PFSK-1 (cell line): ENCODE measurements at regions not wholly inside any gene's neighbourhood (a gene's known extent, or its start where the extent isn't known, plus 50 kb on each side); places are given as distances from the start of the nearest gene placed in this dataset.

Experiments used
- FOXP2 ChIP-seq: optimal IDR thresholded peaks from 2 replicates; pipeline ENCODE3; 2011; ENCODE audit warnings: borderline replicate concordance, control low read depth, inconsistent platforms; ENCODE audit not compliant: insufficient read depth; ENCODE audit errors: extremely low read length, extremely low read depth
- POLR2AphosphoS5 ChIP-seq: IDR thresholded peaks from 2 replicates; pipeline ENCODE4 v1.6.1; 2012; ENCODE audit warnings: low read depth, mild to moderate bottlenecking, control low read depth, low read length, moderate library complexity
- SIN3A ChIP-seq: IDR thresholded peaks from 2 replicates; pipeline ENCODE4 v1.6.1; 2012; ENCODE audit warnings: mild to moderate bottlenecking, low read length, moderate library complexity, borderline replicate concordance; ENCODE audit not compliant: insufficient read depth
- TAF1 ChIP-seq: IDR thresholded peaks from 2 replicates; pipeline ENCODE4 v1.6.1; 2012; ENCODE audit warnings: low read length, control low read depth, borderline replicate concordance; ENCODE audit not compliant: insufficient read depth
- TF ChIP-seq, protein P1 (sequence below), 2 experiments: IDR thresholded peaks; 2 replicates each; pipeline versions ENCODE4 v1.6.1 to v1.8.0; 2011 to 2012; ENCODE audit warnings: low read depth in 2 of 2, low read length in 2 of 2, control low read depth in 1 of 2, inconsistent platforms in 1 of 2, mild to moderate bottlenecking in 1 of 2, moderate library complexity in 1 of 2; ENCODE audit not compliant: insufficient read depth in 1 of 2

DNA sequence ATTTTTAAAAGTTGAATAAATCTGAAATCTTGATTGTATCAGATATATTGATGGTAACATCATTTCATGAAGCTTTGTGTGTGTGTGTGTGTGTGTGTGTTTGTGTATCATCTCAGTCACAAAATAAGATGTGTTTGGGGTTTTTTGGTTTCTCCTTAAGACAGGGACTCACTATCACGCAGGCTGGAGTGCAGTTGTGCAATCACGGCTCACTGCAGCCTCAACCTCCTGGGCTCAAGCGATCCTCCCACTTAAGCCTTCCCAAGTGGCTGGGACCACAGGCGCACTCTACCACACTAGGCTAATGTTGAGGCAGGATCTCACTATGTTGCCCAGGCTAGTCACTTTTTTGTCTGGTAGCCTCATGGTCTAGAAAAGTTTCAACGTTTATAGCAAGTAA, 83.4 kb upstream of the DMRT1 start:
- no peak for TF ChIP-seq POLR2AphosphoS5
- no peak for TF ChIP-seq SIN3A
- TF ChIP-seq, protein P1, sequence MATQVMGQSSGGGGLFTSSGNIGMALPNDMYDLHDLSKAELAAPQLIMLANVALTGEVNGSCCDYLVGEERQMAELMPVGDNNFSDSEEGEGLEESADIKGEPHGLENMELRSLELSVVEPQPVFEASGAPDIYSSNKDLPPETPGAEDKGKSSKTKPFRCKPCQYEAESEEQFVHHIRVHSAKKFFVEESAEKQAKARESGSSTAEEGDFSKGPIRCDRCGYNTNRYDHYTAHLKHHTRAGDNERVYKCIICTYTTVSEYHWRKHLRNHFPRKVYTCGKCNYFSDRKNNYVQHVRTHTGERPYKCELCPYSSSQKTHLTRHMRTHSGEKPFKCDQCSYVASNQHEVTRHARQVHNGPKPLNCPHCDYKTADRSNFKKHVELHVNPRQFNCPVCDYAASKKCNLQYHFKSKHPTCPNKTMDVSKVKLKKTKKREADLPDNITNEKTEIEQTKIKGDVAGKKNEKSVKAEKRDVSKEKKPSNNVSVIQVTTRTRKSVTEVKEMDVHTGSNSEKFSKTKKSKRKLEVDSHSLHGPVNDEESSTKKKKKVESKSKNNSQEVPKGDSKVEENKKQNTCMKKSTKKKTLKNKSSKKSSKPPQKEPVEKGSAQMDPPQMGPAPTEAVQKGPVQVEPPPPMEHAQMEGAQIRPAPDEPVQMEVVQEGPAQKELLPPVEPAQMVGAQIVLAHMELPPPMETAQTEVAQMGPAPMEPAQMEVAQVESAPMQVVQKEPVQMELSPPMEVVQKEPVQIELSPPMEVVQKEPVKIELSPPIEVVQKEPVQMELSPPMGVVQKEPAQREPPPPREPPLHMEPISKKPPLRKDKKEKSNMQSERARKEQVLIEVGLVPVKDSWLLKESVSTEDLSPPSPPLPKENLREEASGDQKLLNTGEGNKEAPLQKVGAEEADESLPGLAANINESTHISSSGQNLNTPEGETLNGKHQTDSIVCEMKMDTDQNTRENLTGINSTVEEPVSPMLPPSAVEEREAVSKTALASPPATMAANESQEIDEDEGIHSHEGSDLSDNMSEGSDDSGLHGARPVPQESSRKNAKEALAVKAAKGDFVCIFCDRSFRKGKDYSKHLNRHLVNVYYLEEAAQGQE (IDR thresholded peaks at IDR 0.05; ENCODE audit: insufficient read depth in 1 of 2, low read depth in 2 of 2, low read length in 2 of 2) = no peak
- TF ChIP-seq TAF1 = no peak
- no peak for TF ChIP-seq FOXP2
